GM10266 (cell line): ENCODE measurements at regions not wholly inside any gene's neighbourhood (a gene's known extent, or its start where the extent isn't known, plus 50 kb on each side); places are given as distances from the start of the nearest gene placed in this dataset.

Experiments used
- DNase-seq: peaks from one replicate; pipeline ENCODE4 v3.0.0; 2012; ENCODE audit errors: extremely low spot score
- CTCF ChIP-seq: IDR thresholded peaks from 2 replicates; pipeline ENCODE4 v1.5.1; 2012; ENCODE audit warnings: mild to moderate bottlenecking, low read depth; ENCODE audit not compliant: control insufficient read depth, insufficient read depth; ENCODE audit errors: missing control alignments

DNA sequence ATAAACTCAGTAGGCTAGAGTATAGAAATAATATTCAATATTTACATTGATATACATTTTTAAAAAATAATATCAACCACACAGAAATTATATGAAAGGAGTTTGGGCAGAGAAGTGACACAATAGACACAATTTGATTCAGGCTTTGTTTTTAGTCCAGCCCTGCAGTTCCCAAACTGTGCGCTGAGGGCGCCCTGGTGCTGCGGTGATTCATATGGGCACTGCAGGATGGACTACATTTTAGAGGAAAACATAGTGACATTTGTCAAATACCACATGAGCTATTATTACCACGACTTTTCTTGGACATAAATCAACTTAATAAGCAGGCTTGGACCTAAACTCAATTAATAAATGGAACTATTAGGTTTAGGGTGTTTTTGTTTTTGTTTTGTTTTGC is 364.3 kb upstream of the ID4 start:
- TF ChIP-seq CTCF: no peak
- DNase-seq: no peak

- no peak for TF ChIP-seq CTCF
- DNase-seq: no peak
Measured at GRCh38 chr6:19477563-19477962, 359.6 kb upstream of the ID4 start.

DNA sequence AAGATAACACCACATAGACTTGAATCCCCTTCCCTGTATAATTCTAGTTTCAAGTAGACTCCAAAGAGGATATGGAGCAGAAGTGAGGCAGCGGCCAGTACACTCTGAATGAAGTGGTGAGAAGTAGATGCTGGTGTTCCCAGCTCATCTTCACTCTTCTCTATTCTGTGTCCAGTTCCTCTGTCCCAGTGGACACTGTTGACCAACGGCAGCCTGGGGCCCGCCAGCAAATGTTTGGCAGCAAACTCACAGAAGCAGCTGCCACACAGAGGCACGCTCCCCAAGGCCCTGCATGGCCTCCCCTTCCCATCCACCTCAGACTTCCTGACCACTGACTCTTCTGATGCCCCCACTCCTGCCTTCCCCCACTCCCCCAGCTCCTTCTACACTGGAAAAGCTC is 358.9 kb upstream of the ID4 start:
- DNase-seq: no peak
- no peak for TF ChIP-seq CTCF

DNA sequence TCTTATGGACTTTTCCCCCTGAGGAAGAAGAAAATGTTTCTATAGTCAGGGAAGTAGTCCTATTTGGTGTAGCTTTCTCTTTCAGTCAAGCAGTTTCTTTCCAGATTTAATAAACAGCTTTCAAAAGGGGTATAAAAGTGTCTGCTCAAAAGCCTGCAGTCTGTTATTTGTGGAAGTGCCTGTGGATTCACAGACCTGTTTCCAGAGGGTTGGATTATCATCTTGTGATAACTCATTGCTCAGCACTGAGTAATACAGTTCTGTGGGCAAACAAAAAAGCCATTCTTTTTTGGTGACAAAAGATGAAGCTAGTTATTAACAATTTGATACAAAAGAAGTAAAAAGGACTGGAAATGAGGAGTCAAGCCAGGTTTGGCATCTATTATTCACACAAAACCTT is 358.2 kb upstream of the ID4 start:
- no peak for DNase-seq

GRCh38 chr6:19479551-19479950 is 357.6 kb upstream of the ID4 start:
- no peak for DNase-seq
- no peak for TF ChIP-seq CTCF

More for the DNA sequence above, 358.2 kb upstream of the ID4 start:
- no peak for TF ChIP-seq CTCF

GRCh38 chr6:19492636-19493405 is 344.3 kb upstream of the ID4 start:
- no peak for DNase-seq
- TF ChIP-seq CTCF: no peak

DNA sequence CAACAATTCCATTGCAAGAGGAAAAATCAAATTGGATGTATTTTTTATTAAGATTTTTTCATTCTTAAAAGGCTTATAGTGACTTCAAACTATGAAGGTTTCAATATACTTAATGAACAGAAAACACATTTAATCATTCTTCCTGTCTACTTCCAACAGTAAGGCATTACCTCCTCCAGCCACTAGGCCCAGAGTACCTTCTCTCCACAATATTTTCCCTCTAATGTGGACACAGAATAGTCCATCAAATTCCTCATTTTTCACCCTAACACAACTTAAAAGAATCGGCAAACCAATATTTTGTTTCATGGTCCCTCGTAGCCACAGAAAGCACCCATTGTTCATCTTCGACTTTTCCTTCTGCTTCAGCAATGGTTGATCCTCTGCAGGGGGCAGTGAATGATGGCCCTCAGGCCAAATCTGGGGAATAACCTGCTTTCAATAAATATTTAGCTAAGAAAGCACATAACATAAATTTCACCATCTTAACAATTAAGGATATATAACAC is 335.4 kb upstream of the ID4 start:
- no peak for TF ChIP-seq CTCF
- no peak for DNase-seq
